ENCODE measurements at regions not wholly inside any gene's neighbourhood (a gene's known extent, or its start where the extent isn't known, plus 50 kb on each side); places are given as distances from the start of the nearest gene placed in this dataset.
"Not testable (repeated sequence)": the region's sequence is repeated elsewhere in the genome, so short reads cannot be mapped to it uniquely, and the experiment has no call there.

GRCh38 chr18:70808481-70809056, 519.7 kb downstream of the SOCS6 start:
- intact Hi-C loops (cut with DNase I; ENCODE audit: low total_unique reads), result no loop called here
- Histone ChIP-seq H3K4me3 (no peak overlapping the region), H3K4me1 (no peaks in the 10 kb centered on the region), H3K9me3 (no peaks in the 10 kb centered on the region), H3K36me3 (no peaks in the 10 kb centered on the region), H3K27me3 (no peaks in the 10 kb centered on the region), H3K27ac (no peak overlapping the region)
- no peak for TF ChIP-seq CTCF (IDR thresholded peaks at IDR 0.05)
- TF ChIP-seq POLR2A (IDR thresholded peaks at IDR 0.05), result no peak
- no peak for DNase-seq

- intact Hi-C loops (cut with DNase I; ENCODE audit: low total_unique reads), result no loop called here
- Histone ChIP-seq H3K27me3 (no peaks in the 10 kb centered on the region), H3K9me3 (no peaks in the 10 kb centered on the region), H3K27ac (no peak overlapping the region), H3K36me3 (no peaks in the 10 kb centered on the region), H3K4me3 (no peak overlapping the region), H3K4me1 (no peaks in the 10 kb centered on the region)
- no peak for TF ChIP-seq CTCF (IDR thresholded peaks at IDR 0.05)
- no peak for TF ChIP-seq POLR2A (IDR thresholded peaks at IDR 0.05)
- DNase-seq, result no peak
Measured at GRCh38 chr18:70781860-70782453, 493.1 kb downstream of the SOCS6 start.

- H3K27me3 ChIP-seq; H3K27ac ChIP-seq; H3K9me3 ChIP-seq; H3K4me1 ChIP-seq; H3K36me3 ChIP-seq; DNase-seq; intact Hi-C loops (cut with DNase I; ENCODE audit: low total_unique reads); H3K4me3 ChIP-seq: not testable (repeated sequence)
Measured at GRCh38 chr18:70766254-70766653, 477.4 kb downstream of the SOCS6 start.

GRCh38 chr18:70762812-70763211, 474.0 kb downstream of the SOCS6 start:
- Histone ChIP-seq H3K9me3 (no peaks in the 10 kb centered on the region), H3K27ac (no peak overlapping the region), H3K27me3 (no peaks in the 10 kb centered on the region), H3K4me1 (no peaks in the 10 kb centered on the region), H3K36me3 (no peaks in the 10 kb centered on the region), H3K4me3 (no peak overlapping the region)
- no peak for DNase-seq
- intact Hi-C loops (cut with DNase I; ENCODE audit: low total_unique reads), result no loop called here
- TF ChIP-seq POLR2A (IDR thresholded peaks at IDR 0.05) (no peak), CTCF (IDR thresholded peaks at IDR 0.05) (no peak)

- Histone ChIP-seq H3K36me3 (no peaks in the 10 kb centered on the region), H3K4me3 (no peak overlapping the region)
- no peak for TF ChIP-seq CTCF (IDR thresholded peaks at IDR 0.05)
- TF ChIP-seq POLR2A (IDR thresholded peaks at IDR 0.05), result no peak
Measured at GRCh38 chr18:70758780-70759179, 469.9 kb downstream of the SOCS6 start.

GRCh38 chr18:70754486-70754885, 465.6 kb downstream of the SOCS6 start:
- H3K4me3 ChIP-seq, result no peak overlapping the region
- no peak overlapping the region for H3K27ac ChIP-seq
- intact Hi-C loops (cut with DNase I; ENCODE audit: low total_unique reads), result no loop called here
- H3K4me1 ChIP-seq, result no peaks in the 10 kb centered on the region
- H3K9me3 ChIP-seq, result no peaks in the 10 kb centered on the region
- H3K36me3 ChIP-seq, result no peaks in the 10 kb centered on the region
- no peaks in the 10 kb centered on the region for H3K27me3 ChIP-seq
- TF ChIP-seq POLR2A (IDR thresholded peaks at IDR 0.05), result no peak
- no peak for TF ChIP-seq CTCF (IDR thresholded peaks at IDR 0.05)
- DNase-seq, result no peak

More at GRCh38 chr18:70758780-70759179, 469.9 kb downstream of the SOCS6 start:
- no peaks in the 10 kb centered on the region for H3K4me1 ChIP-seq
- no peak overlapping the region for H3K27ac ChIP-seq
- no peak for DNase-seq
- intact Hi-C loops (cut with DNase I; ENCODE audit: low total_unique reads), result no loop called here
- H3K9me3 ChIP-seq, result no peaks in the 10 kb centered on the region
- H3K27me3 ChIP-seq, result no peaks in the 10 kb centered on the region

All from uterus (tissue), 3 donors.